ENCODE measurements at regions not wholly inside any gene's neighbourhood (a gene's known extent, or its start where the extent isn't known, plus 50 kb on each side); places are given as distances from the start of the nearest gene placed in this dataset.

DNA sequence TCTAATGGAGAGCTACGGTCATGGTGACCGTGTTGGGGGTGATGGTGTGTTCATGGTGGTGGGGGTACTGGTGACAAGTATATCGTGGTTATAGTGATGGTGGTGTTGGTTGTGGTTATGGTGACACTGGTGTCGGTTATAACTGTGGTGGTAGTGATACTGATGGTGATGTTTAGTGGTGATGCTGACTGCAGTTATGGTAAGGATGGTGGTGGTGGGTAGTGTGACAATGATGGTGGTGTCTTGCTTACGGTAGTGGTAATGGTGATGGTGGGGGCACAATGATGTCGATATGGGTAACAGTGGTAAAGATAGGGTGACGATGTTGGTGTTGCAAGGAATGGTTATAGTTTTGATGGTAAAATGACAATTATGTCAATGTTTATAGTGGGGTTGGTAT lies 98.9 kb upstream of the SLC2A1 start:
- no peak for TF ChIP-seq EZH2 (optimal IDR thresholded peaks at IDR 0.05; ENCODE audit: low read depth, low read length)
- TF ChIP-seq, protein P1, sequence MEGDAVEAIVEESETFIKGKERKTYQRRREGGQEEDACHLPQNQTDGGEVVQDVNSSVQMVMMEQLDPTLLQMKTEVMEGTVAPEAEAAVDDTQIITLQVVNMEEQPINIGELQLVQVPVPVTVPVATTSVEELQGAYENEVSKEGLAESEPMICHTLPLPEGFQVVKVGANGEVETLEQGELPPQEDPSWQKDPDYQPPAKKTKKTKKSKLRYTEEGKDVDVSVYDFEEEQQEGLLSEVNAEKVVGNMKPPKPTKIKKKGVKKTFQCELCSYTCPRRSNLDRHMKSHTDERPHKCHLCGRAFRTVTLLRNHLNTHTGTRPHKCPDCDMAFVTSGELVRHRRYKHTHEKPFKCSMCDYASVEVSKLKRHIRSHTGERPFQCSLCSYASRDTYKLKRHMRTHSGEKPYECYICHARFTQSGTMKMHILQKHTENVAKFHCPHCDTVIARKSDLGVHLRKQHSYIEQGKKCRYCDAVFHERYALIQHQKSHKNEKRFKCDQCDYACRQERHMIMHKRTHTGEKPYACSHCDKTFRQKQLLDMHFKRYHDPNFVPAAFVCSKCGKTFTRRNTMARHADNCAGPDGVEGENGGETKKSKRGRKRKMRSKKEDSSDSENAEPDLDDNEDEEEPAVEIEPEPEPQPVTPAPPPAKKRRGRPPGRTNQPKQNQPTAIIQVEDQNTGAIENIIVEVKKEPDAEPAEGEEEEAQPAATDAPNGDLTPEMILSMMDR (IDR thresholded peaks at IDR 0.05; ENCODE audit: low read length): no peak
- H3K9ac ChIP-seq (ENCODE audit: low read length): no peak overlapping the region
- no peaks in the 10 kb centered on the region for H3K27me3 ChIP-seq (replicated peaks; ENCODE audit: insufficient read depth, low read length)
- H3K27ac ChIP-seq (ENCODE audit: low read length): no peak overlapping the region
- H3K36me3 ChIP-seq (replicated peaks; ENCODE audit: insufficient read depth, low read length): no peaks in the 10 kb centered on the region
- H3K9me3 ChIP-seq (replicated peaks; ENCODE audit: insufficient read depth, low read length): no peaks in the 10 kb centered on the region
- H3K9me2 ChIP-seq (replicated peaks; ENCODE audit: insufficient read depth, low read length): no peaks in the 10 kb centered on the region
- DNase-seq: no peak
- no peak overlapping the region for H2AFZ ChIP-seq (ENCODE audit: low read length)
- no peaks in the 10 kb centered on the region for H3K4me1 ChIP-seq (ENCODE audit: low read length)
- H3F3A ChIP-seq (ENCODE audit: insufficient read depth, low read length): no peaks in the 10 kb centered on the region
- no peaks in the 10 kb centered on the region for H3K79me2 ChIP-seq (ENCODE audit: low read length)
- no peaks in the 10 kb centered on the region for H4K20me1 ChIP-seq (ENCODE audit: insufficient read depth, low read length)
- no peak overlapping the region for H3K4me3 ChIP-seq (ENCODE audit: low read length)
- no peak overlapping the region for H3K4me2 ChIP-seq (ENCODE audit: low read depth, low read length)

DNA sequence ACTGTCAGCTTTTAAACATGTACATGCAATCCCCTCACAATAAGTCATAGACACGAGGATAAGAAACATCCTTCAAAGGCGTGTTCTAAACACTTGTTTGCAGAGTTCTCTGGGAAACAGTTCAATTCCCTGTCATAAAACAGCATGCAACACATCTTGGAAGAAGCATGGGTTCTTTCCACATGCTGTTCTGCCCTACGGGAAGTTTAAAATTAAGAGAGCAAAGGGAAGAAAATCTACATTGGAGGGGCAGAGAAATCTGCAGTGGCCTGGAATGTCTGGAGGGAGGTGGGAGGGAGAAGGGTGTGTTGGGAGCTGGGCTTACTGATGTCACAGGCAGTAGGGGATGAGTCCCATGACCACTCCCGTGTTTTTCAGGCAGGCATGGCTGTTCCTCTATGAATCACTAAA lies 98.3 kb upstream of the SLC2A1 start:
- TF ChIP-seq, protein P1 (IDR thresholded peaks at IDR 0.05; ENCODE audit: low read length): no peak
- Histone ChIP-seq H3F3A (ENCODE audit: insufficient read depth, low read length) (no peaks in the 10 kb centered on the region), H3K9me2 (replicated peaks; ENCODE audit: insufficient read depth, low read length) (no peaks in the 10 kb centered on the region), H3K27me3 (replicated peaks; ENCODE audit: insufficient read depth, low read length) (no peaks in the 10 kb centered on the region), H4K20me1 (ENCODE audit: insufficient read depth, low read length) (no peaks in the 10 kb centered on the region), H3K79me2 (ENCODE audit: low read length) (no peaks in the 10 kb centered on the region), H3K9ac (ENCODE audit: low read length) (no peak overlapping the region), H3K4me3 (ENCODE audit: low read length) (no peak overlapping the region), H3K9me3 (replicated peaks; ENCODE audit: insufficient read depth, low read length) (no peaks in the 10 kb centered on the region), H3K4me2 (ENCODE audit: low read depth, low read length) (no peak overlapping the region), H3K27ac (ENCODE audit: low read length) (no peak overlapping the region), H3K4me1 (ENCODE audit: low read length) (no peaks in the 10 kb centered on the region), H2AFZ (ENCODE audit: low read length) (no peak overlapping the region), H3K36me3 (replicated peaks; ENCODE audit: insufficient read depth, low read length) (no peaks in the 10 kb centered on the region)
- DNase-seq: no peak

DNA sequence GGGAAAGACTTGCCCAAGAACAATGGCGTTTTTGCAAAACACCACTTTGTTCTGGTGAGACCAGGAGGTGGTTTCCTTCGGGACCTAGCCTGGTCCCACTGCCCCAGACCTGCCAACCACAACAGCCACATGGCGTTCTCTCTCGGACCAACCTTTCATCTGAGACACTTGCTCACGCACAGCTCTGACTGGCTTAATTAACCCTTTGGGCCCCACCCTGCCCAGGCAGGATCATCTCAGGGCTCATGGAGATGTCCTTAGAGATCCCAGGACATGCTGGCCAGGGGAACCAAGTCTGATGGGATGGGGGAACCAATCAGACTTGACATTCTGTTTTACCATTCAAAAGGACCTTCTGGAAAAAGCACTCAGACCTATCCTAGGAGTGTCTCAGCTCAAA lies 97.8 kb upstream of the SLC2A1 start:
- H3K9ac ChIP-seq (ENCODE audit: low read length): no peak overlapping the region
- H3K27me3 ChIP-seq (replicated peaks; ENCODE audit: insufficient read depth, low read length): no peaks in the 10 kb centered on the region
- H3K36me3 ChIP-seq (replicated peaks; ENCODE audit: insufficient read depth, low read length): no peaks in the 10 kb centered on the region
- no peaks in the 10 kb centered on the region for H3K9me2 ChIP-seq (replicated peaks; ENCODE audit: insufficient read depth, low read length)
- no peak for DNase-seq
- H4K20me1 ChIP-seq (ENCODE audit: insufficient read depth, low read length): no peaks in the 10 kb centered on the region
- H3K4me1 ChIP-seq (ENCODE audit: low read length): no peaks in the 10 kb centered on the region
- TF ChIP-seq EZH2 (optimal IDR thresholded peaks at IDR 0.05; ENCODE audit: low read depth, low read length): no peak
- TF ChIP-seq, protein P1 (IDR thresholded peaks at IDR 0.05; ENCODE audit: low read length): no peak
- TF ChIP-seq EZH2phosphoT487 (IDR thresholded peaks at IDR 0.05; ENCODE audit: low read length): no peak
- H3K4me2 ChIP-seq (ENCODE audit: low read depth, low read length): no peak overlapping the region
- H3F3A ChIP-seq (ENCODE audit: insufficient read depth, low read length): no peaks in the 10 kb centered on the region
- no peak overlapping the region for H3K4me3 ChIP-seq (ENCODE audit: low read length)
- H3K27ac ChIP-seq (ENCODE audit: low read length): no peak overlapping the region
- no peaks in the 10 kb centered on the region for H3K9me3 ChIP-seq (replicated peaks; ENCODE audit: insufficient read depth, low read length)
- H2AFZ ChIP-seq (ENCODE audit: low read length): no peak overlapping the region
- no peaks in the 10 kb centered on the region for H3K79me2 ChIP-seq (ENCODE audit: low read length)

DNA sequence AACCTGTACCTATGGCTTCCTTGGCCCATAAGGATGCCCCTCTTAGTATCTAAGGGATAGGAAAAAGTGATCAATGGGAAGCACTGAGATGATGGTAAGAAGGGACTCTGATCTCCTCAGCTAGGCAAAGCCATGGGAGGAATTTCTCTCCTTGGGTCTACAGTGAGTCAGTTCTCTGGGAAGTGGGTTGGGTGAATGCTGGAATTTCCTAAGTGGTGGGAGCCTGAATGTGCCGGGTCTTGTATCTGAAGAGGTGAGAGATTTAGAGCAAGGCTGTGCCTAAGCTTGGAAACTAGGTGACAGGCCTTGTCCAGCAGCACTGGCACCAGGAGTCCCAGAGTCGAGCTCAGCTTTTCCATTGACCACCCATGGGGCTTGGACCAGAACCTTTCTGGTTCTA lies 96.3 kb upstream of the SLC2A1 start:
- Histone ChIP-seq H3K36me3 (replicated peaks; ENCODE audit: insufficient read depth, low read length) (no peaks in the 10 kb centered on the region), H3K27ac (ENCODE audit: low read length) (no peak overlapping the region), H3K9me2 (replicated peaks; ENCODE audit: insufficient read depth, low read length) (no peaks in the 10 kb centered on the region), H3K9ac (ENCODE audit: low read length) (no peak overlapping the region), H3K4me2 (ENCODE audit: low read depth, low read length) (no peak overlapping the region), H4K20me1 (ENCODE audit: insufficient read depth, low read length) (no peaks in the 10 kb centered on the region), H3K4me1 (ENCODE audit: low read length) (no peaks in the 10 kb centered on the region), H3K4me3 (ENCODE audit: low read length) (no peak overlapping the region), H2AFZ (ENCODE audit: low read length) (no peak overlapping the region), H3K27me3 (replicated peaks; ENCODE audit: insufficient read depth, low read length) (no peaks in the 10 kb centered on the region), H3K9me3 (replicated peaks; ENCODE audit: insufficient read depth, low read length) (no peaks in the 10 kb centered on the region), H3K79me2 (ENCODE audit: low read length) (no peaks in the 10 kb centered on the region), H3F3A (ENCODE audit: insufficient read depth, low read length) (no peaks in the 10 kb centered on the region)
- no peak for DNase-seq
- TF ChIP-seq, protein P1 (IDR thresholded peaks at IDR 0.05; ENCODE audit: low read length): no peak
- TF ChIP-seq EZH2phosphoT487 (IDR thresholded peaks at IDR 0.05; ENCODE audit: low read length) (no peak), EZH2 (optimal IDR thresholded peaks at IDR 0.05; ENCODE audit: low read depth, low read length) (no peak)
